HG03460 (cell line): ENCODE measurements at regions not wholly inside any gene's neighbourhood (a gene's known extent, or its start where the extent isn't known, plus 50 kb on each side); places are given as distances from the start of the nearest gene placed in this dataset.

Experiments used
- ATAC-seq: cut with Tn5 transposase; IDR thresholded peaks from one replicate; pipeline ENCODE4 v1.9.1; 2021; ENCODE audit not compliant: unreplicated experiment

DNA sequence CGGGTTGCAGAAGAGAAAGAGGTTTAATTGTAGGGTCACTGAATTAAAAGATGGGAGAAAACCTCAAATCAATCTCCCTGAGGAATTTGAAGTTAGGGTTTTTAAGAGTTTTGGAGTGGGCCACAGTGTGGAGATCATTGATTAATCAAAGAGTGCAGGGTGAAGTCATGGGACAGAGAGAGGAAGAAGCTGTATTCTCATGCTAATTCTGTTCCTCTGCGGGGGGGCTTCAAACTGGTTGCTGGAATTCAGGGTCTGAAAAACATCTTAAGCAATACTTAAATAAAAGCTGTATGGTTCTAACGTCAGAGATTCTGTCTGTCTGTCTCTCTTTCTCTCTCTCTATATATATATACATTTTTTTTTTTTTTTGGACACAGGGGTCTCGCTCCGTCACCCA, 169.8 kb upstream of the SPATS2L start:
- no peak for ATAC-seq

GRCh38 chr2:200137271-200137670, 169.2 kb upstream of the SPATS2L start:
- no peak for ATAC-seq

DNA sequence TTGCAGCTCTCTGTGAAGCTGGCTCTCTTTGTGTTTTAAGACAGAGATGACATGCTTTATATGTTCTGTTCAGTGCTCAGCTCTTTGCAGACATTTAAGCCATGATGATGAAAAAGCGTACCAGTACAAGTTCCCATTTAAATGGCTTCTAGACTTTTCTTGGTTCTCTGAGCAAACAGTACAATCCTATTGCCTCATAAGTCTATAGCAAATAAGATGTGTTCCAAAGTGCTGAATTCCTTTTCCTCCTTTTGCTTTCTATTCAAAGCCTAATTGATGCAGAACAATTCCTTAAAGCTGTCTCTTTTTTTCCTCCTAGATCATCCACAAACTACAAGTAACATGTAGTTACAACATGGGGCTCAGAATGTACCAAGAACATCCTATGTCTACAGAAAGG, 168.8 kb upstream of the SPATS2L start:
- ATAC-seq, result no peak

- no peak for ATAC-seq
Measured at GRCh38 chr2:200138391-200139124, 167.9 kb upstream of the SPATS2L start.

DNA sequence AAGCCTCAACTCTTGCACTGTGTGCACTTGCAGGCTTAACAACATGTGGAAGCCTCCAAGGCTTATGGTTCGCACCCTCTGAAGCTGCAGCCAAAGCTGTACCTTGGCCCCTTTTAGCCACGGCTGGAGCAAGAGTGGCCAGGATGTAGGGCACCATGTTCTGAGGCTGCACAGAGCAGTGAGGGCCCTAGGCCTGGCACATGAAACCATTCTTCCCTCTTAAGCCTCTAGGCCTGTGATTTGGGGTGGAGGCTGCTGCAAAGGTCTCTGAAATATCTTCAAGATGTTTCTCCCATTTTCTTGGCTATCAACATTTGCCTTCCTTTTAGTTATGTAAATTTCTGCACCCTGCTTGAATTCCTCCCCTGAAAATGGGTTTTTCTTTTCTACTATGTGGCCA, 161.9 kb upstream of the SPATS2L start:
- ATAC-seq, result no peak

DNA sequence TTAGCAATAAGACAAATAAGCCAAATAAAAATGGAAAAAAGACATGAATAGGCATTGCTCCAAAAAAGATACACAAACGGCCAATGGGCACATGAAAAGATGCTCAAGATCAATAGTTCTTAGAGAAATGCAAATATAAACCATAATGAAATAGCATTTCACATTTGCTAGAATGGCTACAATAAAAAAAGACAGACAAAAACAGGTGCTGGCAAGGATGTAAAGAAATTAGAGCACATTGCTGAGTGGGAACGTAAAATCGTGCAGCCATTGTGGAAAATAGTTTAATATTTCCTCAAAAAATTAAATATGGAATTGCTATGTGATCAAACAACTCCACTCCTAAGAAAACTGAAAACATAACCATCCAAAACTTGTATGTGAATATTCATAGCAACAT, 160.0 kb upstream of the SPATS2L start:
- ATAC-seq, result no peak

GRCh38 chr2:200147371-200147770, 159.1 kb upstream of the SPATS2L start:
- ATAC-seq, result no peak

DNA sequence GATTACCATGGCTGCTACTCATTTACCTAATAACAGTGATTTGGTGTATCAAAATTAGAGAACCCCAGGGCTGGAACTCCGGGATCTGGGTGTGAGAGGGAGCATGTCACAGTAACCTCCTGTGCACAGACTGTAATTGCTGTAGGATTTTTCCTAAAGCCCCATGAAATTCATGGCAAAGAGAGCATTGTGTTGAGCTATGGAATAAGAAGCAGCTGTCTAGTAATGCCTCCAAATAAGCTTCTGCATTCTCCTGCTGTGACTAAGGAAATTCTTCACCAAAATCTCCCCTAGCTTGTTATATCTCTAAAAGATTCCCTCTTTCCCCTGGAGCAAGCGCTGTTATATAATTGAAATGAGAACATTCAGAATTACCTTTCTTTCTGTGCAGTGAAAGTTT, 158.1 kb upstream of the SPATS2L start:
- ATAC-seq, result no peak

DNA sequence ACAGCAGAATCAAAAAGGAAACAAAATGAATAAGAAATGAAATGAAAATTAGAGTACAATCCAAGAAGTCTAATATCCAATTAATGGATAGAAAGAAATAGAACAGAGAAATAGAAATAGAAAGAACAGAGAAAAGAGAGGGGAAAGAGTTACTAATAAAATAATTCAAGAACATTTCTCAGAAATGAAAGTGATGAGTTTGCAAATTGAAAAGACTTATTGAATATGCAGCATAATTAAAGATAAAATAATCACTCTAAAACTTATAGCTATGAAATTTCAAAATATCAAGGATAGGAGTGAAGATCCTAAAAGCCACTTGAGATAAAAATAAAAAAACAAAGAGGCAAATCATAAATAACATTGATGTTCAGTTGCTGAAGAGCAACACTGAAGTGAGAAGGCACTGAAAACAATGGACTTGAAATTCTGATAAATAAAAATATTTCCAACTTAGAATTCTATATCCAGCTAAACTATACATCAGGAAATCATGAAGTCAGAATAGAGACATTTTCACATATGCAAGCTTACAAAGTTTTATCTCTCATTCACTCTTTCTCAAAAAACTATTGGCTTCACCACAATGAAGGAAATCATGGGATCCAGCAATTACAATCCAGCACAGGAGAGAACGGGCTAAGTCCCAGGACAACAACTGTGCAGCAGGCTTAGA, 155.9 kb upstream of the SPATS2L start:
- ATAC-seq, result no peak

DNA sequence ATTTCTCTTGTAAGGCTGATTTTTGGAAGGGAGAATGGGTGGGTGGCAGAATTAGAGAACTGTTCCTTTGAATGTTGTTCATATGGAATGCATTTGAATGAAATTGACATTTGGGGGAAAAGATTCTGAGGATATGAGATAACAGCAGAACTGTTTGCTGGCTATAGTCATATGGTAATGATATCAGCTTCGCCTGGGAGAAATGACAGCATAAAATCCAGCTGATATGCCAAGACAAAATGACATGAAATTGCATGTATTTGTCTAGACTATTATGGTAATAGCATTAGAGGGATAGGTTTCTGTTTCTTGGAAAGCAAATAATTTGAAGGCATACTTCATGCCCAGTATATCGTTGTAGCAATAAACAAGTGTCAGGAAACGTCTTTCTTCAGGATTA, 150.8 kb upstream of the SPATS2L start:
- ATAC-seq, result no peak

DNA sequence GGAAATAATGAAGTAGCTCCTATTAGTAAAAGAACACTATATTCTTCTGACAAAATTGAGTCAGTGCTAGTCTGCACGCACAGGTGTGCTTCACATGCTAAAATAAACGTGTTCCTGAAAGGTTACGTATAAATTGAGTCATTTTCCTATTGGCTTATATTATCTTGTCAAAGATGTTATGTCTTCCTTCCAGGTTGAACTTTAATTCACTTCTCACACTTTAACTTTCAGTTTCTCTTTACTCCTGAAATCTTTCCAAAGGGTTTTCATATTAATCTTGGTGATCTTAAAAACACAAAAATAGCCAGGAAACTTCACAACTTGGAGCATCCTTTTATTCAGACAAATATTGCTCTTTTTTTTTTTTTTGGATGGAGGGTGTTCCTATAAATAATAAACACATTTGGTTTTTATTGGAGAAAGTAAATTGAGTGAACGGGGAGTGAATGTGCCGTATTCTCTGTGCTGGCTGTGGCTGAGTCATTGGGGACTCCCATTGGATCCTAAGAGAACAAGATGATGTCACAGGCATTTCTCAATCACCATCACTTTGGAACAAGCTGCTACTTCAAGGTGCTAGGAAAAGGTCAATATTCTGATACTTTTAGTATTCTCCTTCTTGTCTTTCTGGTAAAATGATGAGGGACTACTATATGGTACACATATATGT, 150.2 kb upstream of the SPATS2L start:
- ATAC-seq, result no peak

- no peak for ATAC-seq
Measured at GRCh38 chr2:200158647-200159356, 147.7 kb upstream of the SPATS2L start.

DNA sequence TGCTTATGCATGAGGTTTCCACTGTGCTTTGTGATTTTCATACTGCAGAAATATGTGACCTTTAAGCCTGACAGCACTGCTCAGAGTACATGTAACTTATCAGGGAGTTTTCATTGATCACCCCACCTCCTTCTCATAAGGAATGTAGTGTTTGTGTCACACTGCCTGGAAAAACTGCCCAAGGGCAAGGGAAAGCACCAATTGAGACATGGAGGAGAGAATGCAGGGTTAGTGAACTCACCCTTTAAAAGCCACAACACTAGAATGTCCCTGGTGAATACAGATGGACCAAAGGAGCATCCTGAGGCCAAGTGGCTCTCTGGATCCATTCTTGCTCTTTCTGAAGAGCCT, 147.2 kb upstream of the SPATS2L start:
- no peak for ATAC-seq

GRCh38 chr2:200159829-200160781, 146.4 kb upstream of the SPATS2L start:
- no peak for ATAC-seq

GRCh38 chr2:200161458-200161857, 145.0 kb upstream of the SPATS2L start:
- ATAC-seq, result no peak

- ATAC-seq, result no peak
Measured at GRCh38 chr2:200165687-200166086, 140.8 kb upstream of the SPATS2L start.

DNA sequence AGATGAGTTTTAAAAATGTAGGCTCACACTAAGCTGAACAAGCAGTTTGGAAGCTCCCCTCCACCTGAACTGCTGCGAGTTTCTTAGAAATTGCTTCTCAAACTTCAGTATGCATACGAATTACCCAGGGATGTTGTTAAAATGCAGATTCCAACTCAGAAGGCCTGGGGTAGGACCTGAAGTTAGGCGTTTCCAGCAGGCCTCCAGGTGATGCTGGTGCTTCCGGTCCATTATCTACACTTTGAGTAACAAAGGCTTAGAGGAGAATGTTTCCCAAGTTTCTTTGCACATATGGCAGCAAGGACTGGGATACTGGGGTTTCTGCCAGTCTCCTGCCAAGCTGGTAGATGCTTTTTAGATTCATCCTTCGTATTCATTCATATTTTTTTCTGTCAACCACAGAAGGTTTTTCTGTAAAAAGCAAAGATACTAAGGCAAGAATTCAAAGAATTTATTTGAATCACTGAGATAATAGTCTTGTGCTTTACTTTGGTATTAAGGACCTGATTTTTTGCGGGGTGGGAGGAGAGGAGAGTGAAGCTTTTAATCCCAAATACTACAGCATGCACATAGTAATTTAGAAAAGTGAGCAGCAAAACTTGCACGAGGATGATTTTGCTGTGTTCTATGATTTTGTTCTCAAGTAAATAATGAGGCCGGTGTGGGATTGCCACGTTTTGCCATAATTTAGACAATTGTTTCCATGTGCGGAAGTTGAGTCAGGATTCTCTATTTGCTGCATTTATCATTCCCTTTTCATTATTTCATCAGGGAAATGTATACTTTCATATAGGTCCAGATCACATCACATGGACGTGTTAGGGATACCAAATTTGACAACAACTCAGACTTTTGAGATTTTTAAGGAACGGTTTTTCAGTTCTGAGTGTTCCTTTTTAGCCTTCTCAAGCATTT, 137.6 kb upstream of the SPATS2L start:
- no peak for ATAC-seq

DNA sequence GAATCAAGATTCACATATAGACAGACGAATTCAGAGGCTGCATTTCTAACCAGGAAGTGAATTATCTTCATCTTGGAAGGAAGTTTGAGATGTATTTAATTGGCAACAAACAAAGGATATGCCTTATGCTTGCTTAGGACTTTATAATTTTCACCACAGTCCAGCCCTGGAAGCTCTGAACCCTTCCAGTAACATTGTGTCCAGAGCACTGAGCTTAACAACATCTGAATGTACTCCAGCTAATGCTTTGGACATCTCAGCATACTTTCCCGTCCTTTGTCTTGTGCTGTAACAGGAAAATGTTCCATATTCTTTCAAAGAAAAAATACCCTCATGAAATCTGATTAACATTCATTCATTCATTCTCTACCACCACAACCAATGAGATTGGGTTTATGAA, 136.3 kb upstream of the SPATS2L start:
- no peak for ATAC-seq

- no peak for ATAC-seq
Measured at GRCh38 chr2:200171731-200172482, 134.6 kb upstream of the SPATS2L start.
